ENCODE measurements at regions not wholly inside any gene's neighbourhood (a gene's known extent, or its start where the extent isn't known, plus 50 kb on each side); places are given as distances from the start of the nearest gene placed in this dataset.

- no peaks in the 10 kb centered on the region for H3K27me3 ChIP-seq (ENCODE audit: insufficient read depth, low read length)
- WGBS (ENCODE audit: extremely low coverage, insufficient coverage, insufficient read length), result no CpG with 5 or more reads among the region's 1 CpG
These were observed 566.7 kb upstream of the ZNF717 start for GRCh38 chr3:76352051-76352450.

GRCh38 chr3:76352511-76353284, 567.3 kb upstream of the ZNF717 start:
- Histone ChIP-seq H3K9ac (ENCODE audit: low read length) (no peak overlapping the region), H3K14ac (ENCODE audit: low read length) (no peak overlapping the region), H3K36me3 (ENCODE audit: control insufficient read depth in 1 of 2, insufficient read depth in 2 of 2, low read length in 2 of 2) (no peaks in the 10 kb centered on the region), H3K4me1 (ENCODE audit: control insufficient read depth in 1 of 2, insufficient read depth in 2 of 2, low read length in 2 of 2) (no peaks in the 10 kb centered on the region), H3K4me3 (ENCODE audit: low read depth, low read length) (no peak overlapping the region), H3K18ac (ENCODE audit: low read length) (no peak overlapping the region), H2BK120ac (ENCODE audit: insufficient read depth, low read length, poor library complexity) (no peak overlapping the region), H4K12ac (ENCODE audit: low read depth, low read length) (no peak overlapping the region), H3K79me2 (ENCODE audit: control insufficient read depth, insufficient read depth, low read length, poor library complexity) (no peaks in the 10 kb centered on the region), H2BK12ac (ENCODE audit: low read length) (no peak overlapping the region), H3K27me3 (ENCODE audit: insufficient read depth, low read length) (no peaks in the 10 kb centered on the region), H4K8ac (ENCODE audit: low read depth, low read length) (no peak overlapping the region), H3K79me1 (ENCODE audit: low read length) (no peaks in the 10 kb centered on the region), H3K4ac (ENCODE audit: low read depth, low read length) (no peak overlapping the region), H4K91ac (ENCODE audit: low read depth, low read length) (no peak overlapping the region), H3K9me3 (ENCODE audit: insufficient read depth, low read depth, low read length) (peaks cover 2% of the 10 kb centered on the region), H2BK5ac (ENCODE audit: low read depth, low read length, poor library complexity) (no peak overlapping the region), H3K23ac (ENCODE audit: low read length) (no peak overlapping the region), H3K27ac (ENCODE audit: low read depth, low read length) (no peak overlapping the region), H2AK5ac (ENCODE audit: low read length) (no peak overlapping the region), H2AFZ (ENCODE audit: insufficient read depth, low read length, poor library complexity) (no peak overlapping the region), H3K4me2 (ENCODE audit: low read length) (no peak overlapping the region)
- no peak for DNase-seq
- no CpG with 5 or more reads among the region's 9 CpGs for WGBS (ENCODE audit: extremely low coverage, insufficient coverage, insufficient read length)

More at GRCh38 chr3:76352051-76352450, 566.7 kb upstream of the ZNF717 start:
- no peak overlapping the region for H3K27ac ChIP-seq (ENCODE audit: low read depth, low read length)
- H3K14ac ChIP-seq (ENCODE audit: low read length), result no peak overlapping the region
- H2BK120ac ChIP-seq (ENCODE audit: insufficient read depth, low read length, poor library complexity), result no peak overlapping the region
- H3K18ac ChIP-seq (ENCODE audit: low read length), result no peak overlapping the region
- H3K4ac ChIP-seq (ENCODE audit: low read depth, low read length), result no peak overlapping the region
- H4K91ac ChIP-seq (ENCODE audit: low read depth, low read length), result no peak overlapping the region
- H3K9me3 ChIP-seq (ENCODE audit: insufficient read depth, low read depth, low read length), result peaks cover 2% of the 10 kb centered on the region
- no peak overlapping the region for H2AK5ac ChIP-seq (ENCODE audit: low read length)
- no peak for DNase-seq
- no peak overlapping the region for H2AFZ ChIP-seq (ENCODE audit: insufficient read depth, low read length, poor library complexity)
- no peak overlapping the region for H2BK12ac ChIP-seq (ENCODE audit: low read length)
- no peaks in the 10 kb centered on the region for H3K36me3 ChIP-seq (ENCODE audit: control insufficient read depth in 1 of 2, insufficient read depth in 2 of 2, low read length in 2 of 2)
- no peaks in the 10 kb centered on the region for H3K4me1 ChIP-seq (ENCODE audit: control insufficient read depth in 1 of 2, insufficient read depth in 2 of 2, low read length in 2 of 2)
- no peak overlapping the region for H3K4me3 ChIP-seq (ENCODE audit: low read depth, low read length)
- no peak overlapping the region for H2BK5ac ChIP-seq (ENCODE audit: low read depth, low read length, poor library complexity)
- no peaks in the 10 kb centered on the region for H3K79me1 ChIP-seq (ENCODE audit: low read length)
- no peak overlapping the region for H3K23ac ChIP-seq (ENCODE audit: low read length)
- H3K9ac ChIP-seq (ENCODE audit: low read length), result no peak overlapping the region
- H4K8ac ChIP-seq (ENCODE audit: low read depth, low read length), result no peak overlapping the region
- no peak overlapping the region for H3K4me2 ChIP-seq (ENCODE audit: low read length)
- no peaks in the 10 kb centered on the region for H3K79me2 ChIP-seq (ENCODE audit: control insufficient read depth, insufficient read depth, low read length, poor library complexity)
- no peak overlapping the region for H4K12ac ChIP-seq (ENCODE audit: low read depth, low read length)

- no peak overlapping the region for H3K27ac ChIP-seq (ENCODE audit: low read depth, low read length)
- H3K14ac ChIP-seq (ENCODE audit: low read length), result no peak overlapping the region
- no peaks in the 10 kb centered on the region for H3K79me1 ChIP-seq (ENCODE audit: low read length)
- no peak overlapping the region for H3K4ac ChIP-seq (ENCODE audit: low read depth, low read length)
- no peak overlapping the region for H4K8ac ChIP-seq (ENCODE audit: low read depth, low read length)
- no peak overlapping the region for H2BK5ac ChIP-seq (ENCODE audit: low read depth, low read length, poor library complexity)
- H3K36me3 ChIP-seq (ENCODE audit: control insufficient read depth in 1 of 2, insufficient read depth in 2 of 2, low read length in 2 of 2), result no peaks in the 10 kb centered on the region
- H3K23ac ChIP-seq (ENCODE audit: low read length), result no peak overlapping the region
- H3K9me3 ChIP-seq (ENCODE audit: insufficient read depth, low read depth, low read length), result no peaks in the 10 kb centered on the region
- no peaks in the 10 kb centered on the region for H3K4me1 ChIP-seq (ENCODE audit: control insufficient read depth in 1 of 2, insufficient read depth in 2 of 2, low read length in 2 of 2)
- WGBS (ENCODE audit: extremely low coverage, insufficient coverage, insufficient read length), result no CpG with 5 or more reads among the region's 9 CpGs
- no peak overlapping the region for H4K12ac ChIP-seq (ENCODE audit: low read depth, low read length)
- no peaks in the 10 kb centered on the region for H3K27me3 ChIP-seq (ENCODE audit: insufficient read depth, low read length)
- H3K9ac ChIP-seq (ENCODE audit: low read length), result no peak overlapping the region
- no peak overlapping the region for H2AFZ ChIP-seq (ENCODE audit: insufficient read depth, low read length, poor library complexity)
- H3K4me2 ChIP-seq (ENCODE audit: low read length), result no peak overlapping the region
- H4K91ac ChIP-seq (ENCODE audit: low read depth, low read length), result no peak overlapping the region
- H3K18ac ChIP-seq (ENCODE audit: low read length), result no peak overlapping the region
- no peak overlapping the region for H3K4me3 ChIP-seq (ENCODE audit: low read depth, low read length)
- no peaks in the 10 kb centered on the region for H3K79me2 ChIP-seq (ENCODE audit: control insufficient read depth, insufficient read depth, low read length, poor library complexity)
- no peak overlapping the region for H2BK120ac ChIP-seq (ENCODE audit: insufficient read depth, low read length, poor library complexity)
- DNase-seq, result no peak
- no peak overlapping the region for H2AK5ac ChIP-seq (ENCODE audit: low read length)
- no peak overlapping the region for H2BK12ac ChIP-seq (ENCODE audit: low read length)
These were observed 568.3 kb upstream of the ZNF717 start for GRCh38 chr3:76353683-76354082.

- Histone ChIP-seq H3K4me3 (ENCODE audit: low read depth, low read length) (no peak overlapping the region), H3K4me1 (ENCODE audit: control insufficient read depth in 1 of 2, insufficient read depth in 2 of 2, low read length in 2 of 2) (no peaks in the 10 kb centered on the region), H3K36me3 (ENCODE audit: control insufficient read depth in 1 of 2, insufficient read depth in 2 of 2, low read length in 2 of 2) (no peaks in the 10 kb centered on the region), H4K91ac (ENCODE audit: low read depth, low read length) (no peak overlapping the region), H2BK5ac (ENCODE audit: low read depth, low read length, poor library complexity) (no peak overlapping the region), H3K4me2 (ENCODE audit: low read length) (no peak overlapping the region), H3K9ac (ENCODE audit: low read length) (no peak overlapping the region), H2AFZ (ENCODE audit: insufficient read depth, low read length, poor library complexity) (no peak overlapping the region), H3K23ac (ENCODE audit: low read length) (no peak overlapping the region), H4K8ac (ENCODE audit: low read depth, low read length) (no peak overlapping the region), H3K18ac (ENCODE audit: low read length) (no peak overlapping the region), H3K4ac (ENCODE audit: low read depth, low read length) (no peak overlapping the region), H3K79me1 (ENCODE audit: low read length) (no peaks in the 10 kb centered on the region), H4K12ac (ENCODE audit: low read depth, low read length) (no peak overlapping the region), H2AK5ac (ENCODE audit: low read length) (no peak overlapping the region), H2BK120ac (ENCODE audit: insufficient read depth, low read length, poor library complexity) (no peak overlapping the region), H3K79me2 (ENCODE audit: control insufficient read depth, insufficient read depth, low read length, poor library complexity) (no peaks in the 10 kb centered on the region), H3K14ac (ENCODE audit: low read length) (no peak overlapping the region), H2BK12ac (ENCODE audit: low read length) (no peak overlapping the region), H3K27me3 (ENCODE audit: insufficient read depth, low read length) (no peaks in the 10 kb centered on the region), H3K27ac (ENCODE audit: low read depth, low read length) (no peak overlapping the region), H3K9me3 (ENCODE audit: insufficient read depth, low read depth, low read length) (no peaks in the 10 kb centered on the region)
- DNase-seq, result no peak
- no CpG with 5 or more reads among the region's 1 CpG for WGBS (ENCODE audit: extremely low coverage, insufficient coverage, insufficient read length)
These were observed 575.7 kb upstream of the ZNF717 start for GRCh38 chr3:76361010-76361409.
